DOHH2 (cell line): ENCODE measurements at regions not wholly inside any gene's neighbourhood (a gene's known extent, or its start where the extent isn't known, plus 50 kb on each side); places are given as distances from the start of the nearest gene placed in this dataset.

Experiments used
- H3F3A ChIP-seq: fragments of 200-600 bp; sonication (generic), shearing (Covaris generic); 2 replicates; pipeline ENCODE4 v1.6.0; 2016; ENCODE audit warnings: antibody characterized with exemption, mild to moderate bottlenecking; ENCODE audit not compliant: control insufficient read depth, insufficient read depth
- H3K27ac ChIP-seq: fragments of 200-600 bp; sonication (generic); 2 replicates; pipeline ENCODE4 v1.5.1; 2014; ENCODE audit warnings: low read depth, mild to moderate bottlenecking, low read length, moderate library complexity
- H3K27me3 ChIP-seq: fragments of 200-600 bp; sonication (generic); 2 replicates; pipeline ENCODE4 v1.6.1; 2014; ENCODE audit warnings: mild to moderate bottlenecking, low read length, mixed read lengths; ENCODE audit not compliant: control insufficient read depth
- H3K36me3 ChIP-seq: fragments of 200-600 bp; sonication (generic); 2 replicates; pipeline ENCODE4 v1.6.1; 2014; ENCODE audit warnings: mild to moderate bottlenecking, low read length, moderate library complexity, mixed read lengths; ENCODE audit not compliant: control insufficient read depth
- H3K4me1 ChIP-seq: fragments of 200-600 bp; sonication (generic); 2 replicates; pipeline ENCODE4 v1.6.1; 2014; ENCODE audit warnings: mild to moderate bottlenecking, low read length, mixed read lengths; ENCODE audit not compliant: control insufficient read depth
- H3K4me2 ChIP-seq: fragments of 200-600 bp; sonication (generic); 2 replicates; pipeline ENCODE4 v1.6.0; 2014; ENCODE audit warnings: mild to moderate bottlenecking, low read length, moderate library complexity
- H3K4me3 ChIP-seq: fragments of 200-600 bp; sonication (generic); 2 replicates; pipeline ENCODE4 v1.5.1; 2014; ENCODE audit warnings: mild to moderate bottlenecking, low read length, mixed read lengths
- H3K79me2 ChIP-seq: fragments of 200-600 bp; sonication (generic); 2 replicates; pipeline ENCODE4 v1.6.1; 2014; ENCODE audit warnings: mild to moderate bottlenecking, low read length, mixed read lengths; ENCODE audit not compliant: control insufficient read depth
- H3K9me2 ChIP-seq: fragments of 200-600 bp; sonication (generic); replicated peaks from 2 replicates; pipeline ENCODE4 v1.6.1; 2014; ENCODE audit warnings: mild to moderate bottlenecking, low read length, mixed read lengths; ENCODE audit not compliant: control insufficient read depth
- H3K9me3 ChIP-seq: fragments of 200-600 bp; sonication (generic); 2 replicates; pipeline ENCODE4 v1.6.1; 2014; ENCODE audit warnings: antibody characterized with exemption, low read length, mixed read lengths; ENCODE audit not compliant: control insufficient read depth, insufficient read depth
- H4K20me1 ChIP-seq: fragments of 200-600 bp; sonication (generic); 2 replicates; pipeline ENCODE4 v1.6.0; 2014; ENCODE audit warnings: low read depth, mild to moderate bottlenecking, antibody characterized with exemption, low read length, moderate library complexity; ENCODE audit not compliant: control insufficient read depth, insufficient read depth
- EZH2phosphoT487 ChIP-seq: fragments of 200-600 bp; sonication (generic); IDR thresholded peaks from 2 replicates; pipeline ENCODE4 v1.6.1; 2017; ENCODE audit warnings: borderline replicate concordance, mild to moderate bottlenecking, antibody characterized with exemption, low read length, moderate library complexity, mixed read lengths
- TF ChIP-seq, protein P1 (sequence below): fragments of 200-600 bp; sonication (generic); IDR thresholded peaks from one replicate; pipeline ENCODE4 v1.5.1; 2014; ENCODE audit warnings: antibody characterized with exemption, mild to moderate bottlenecking, low read depth, low read length; ENCODE audit not compliant: poor library complexity, severe bottlenecking

DNA sequence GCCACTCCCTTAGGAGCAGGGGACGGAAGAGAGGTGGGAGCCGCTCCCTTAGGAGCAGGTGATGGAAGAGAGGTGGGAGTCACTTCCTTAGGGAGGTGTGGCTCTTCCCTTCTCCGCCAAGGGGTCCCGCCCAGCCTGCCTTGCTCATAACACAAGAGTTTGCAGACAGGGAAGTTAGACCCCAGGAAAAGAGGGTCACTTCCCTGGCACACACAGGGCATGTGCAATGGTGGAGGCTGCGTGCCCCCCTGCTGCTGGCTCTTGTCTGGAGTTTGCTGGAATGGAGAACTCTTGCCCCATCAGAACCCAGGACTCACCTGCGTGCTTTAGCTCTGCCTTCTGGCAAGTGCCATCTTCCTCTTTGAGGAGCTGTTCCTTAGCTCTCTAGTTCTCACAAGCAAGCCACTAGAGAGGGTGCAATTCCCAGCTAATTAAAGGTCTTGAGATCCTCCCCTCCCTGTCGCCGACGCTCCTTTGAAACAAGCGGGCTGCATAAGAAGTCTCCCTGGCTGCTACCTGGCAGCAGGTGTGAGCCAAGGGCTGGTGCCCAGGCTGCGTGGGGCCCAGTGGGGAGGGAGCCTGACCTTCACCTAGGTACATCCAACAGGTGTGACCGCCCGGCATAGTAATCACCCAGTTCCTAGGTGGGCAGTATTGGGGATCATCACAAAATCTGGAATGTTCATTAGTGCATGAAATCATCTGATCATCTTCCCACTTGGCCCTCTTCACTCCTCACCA is 281.6 kb downstream of the ZNF536 start:
- no peak for TF ChIP-seq EZH2phosphoT487
- TF ChIP-seq, protein P1, sequence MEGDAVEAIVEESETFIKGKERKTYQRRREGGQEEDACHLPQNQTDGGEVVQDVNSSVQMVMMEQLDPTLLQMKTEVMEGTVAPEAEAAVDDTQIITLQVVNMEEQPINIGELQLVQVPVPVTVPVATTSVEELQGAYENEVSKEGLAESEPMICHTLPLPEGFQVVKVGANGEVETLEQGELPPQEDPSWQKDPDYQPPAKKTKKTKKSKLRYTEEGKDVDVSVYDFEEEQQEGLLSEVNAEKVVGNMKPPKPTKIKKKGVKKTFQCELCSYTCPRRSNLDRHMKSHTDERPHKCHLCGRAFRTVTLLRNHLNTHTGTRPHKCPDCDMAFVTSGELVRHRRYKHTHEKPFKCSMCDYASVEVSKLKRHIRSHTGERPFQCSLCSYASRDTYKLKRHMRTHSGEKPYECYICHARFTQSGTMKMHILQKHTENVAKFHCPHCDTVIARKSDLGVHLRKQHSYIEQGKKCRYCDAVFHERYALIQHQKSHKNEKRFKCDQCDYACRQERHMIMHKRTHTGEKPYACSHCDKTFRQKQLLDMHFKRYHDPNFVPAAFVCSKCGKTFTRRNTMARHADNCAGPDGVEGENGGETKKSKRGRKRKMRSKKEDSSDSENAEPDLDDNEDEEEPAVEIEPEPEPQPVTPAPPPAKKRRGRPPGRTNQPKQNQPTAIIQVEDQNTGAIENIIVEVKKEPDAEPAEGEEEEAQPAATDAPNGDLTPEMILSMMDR: no peak
- Histone ChIP-seq H3K36me3 (no peaks in the 10 kb centered on the region), H3F3A (no peaks in the 10 kb centered on the region), H3K4me3 (no peak overlapping the region), H4K20me1 (no peaks in the 10 kb centered on the region), H3K4me2 (no peak overlapping the region), H3K4me1 (no peaks in the 10 kb centered on the region), H3K27me3 (no peaks in the 10 kb centered on the region), H3K27ac (no peak overlapping the region), H3K79me2 (no peaks in the 10 kb centered on the region), H3K9me2 (no peaks in the 10 kb centered on the region), H3K9me3 (no peaks in the 10 kb centered on the region)

DNA sequence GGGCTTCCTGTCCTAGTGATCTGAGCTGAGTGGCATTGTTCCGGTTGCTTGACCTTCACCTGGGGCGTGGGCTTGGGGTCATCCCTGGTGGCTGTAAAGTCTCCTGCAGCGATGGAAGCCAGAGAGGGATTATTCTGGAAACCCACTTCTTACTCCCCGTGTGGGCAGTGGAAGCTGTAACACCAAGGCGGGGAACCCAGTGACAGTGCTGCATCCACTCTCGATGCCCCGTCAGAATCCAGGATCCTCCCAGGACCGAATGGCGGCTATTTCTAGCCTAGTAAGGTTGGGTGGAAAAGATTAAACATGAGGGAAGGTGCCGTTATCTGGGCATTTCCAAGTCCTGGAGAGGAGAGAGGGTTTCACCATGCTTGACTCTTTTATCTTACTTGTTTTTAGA is 280.6 kb downstream of the ZNF536 start:
- TF ChIP-seq, protein P1: no peak
- no peak for TF ChIP-seq EZH2phosphoT487
- Histone ChIP-seq H3K27me3 (no peaks in the 10 kb centered on the region), H3K36me3 (no peaks in the 10 kb centered on the region), H3K4me1 (no peaks in the 10 kb centered on the region), H3K4me3 (no peak overlapping the region), H3F3A (no peaks in the 10 kb centered on the region), H3K4me2 (no peak overlapping the region), H3K9me2 (no peaks in the 10 kb centered on the region), H3K79me2 (no peaks in the 10 kb centered on the region), H4K20me1 (no peaks in the 10 kb centered on the region), H3K27ac (no peak overlapping the region), H3K9me3 (no peaks in the 10 kb centered on the region)

DNA sequence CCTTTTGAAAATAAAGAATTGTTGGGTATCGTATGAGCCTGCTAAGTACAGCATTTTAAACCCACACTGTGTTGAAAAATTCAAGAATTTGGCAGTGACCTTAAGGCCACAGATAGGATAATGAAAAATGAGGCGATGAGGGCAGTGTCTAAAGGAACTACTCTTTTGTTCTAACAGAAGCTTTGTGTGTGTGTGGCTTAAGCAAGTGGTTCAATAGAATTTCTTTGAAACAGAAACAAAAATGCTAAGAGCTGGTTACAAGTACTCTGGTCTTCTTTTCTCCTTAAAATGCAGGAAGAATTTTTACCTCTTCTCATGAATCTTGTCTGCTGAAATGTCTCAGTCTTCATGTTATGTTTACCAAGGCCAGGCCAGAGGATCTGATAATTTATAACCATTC is 279.5 kb downstream of the ZNF536 start:
- H3K36me3 ChIP-seq: no peaks in the 10 kb centered on the region
- no peaks in the 10 kb centered on the region for H3K27me3 ChIP-seq
- no peaks in the 10 kb centered on the region for H3K4me1 ChIP-seq
- H3K9me3 ChIP-seq: no peaks in the 10 kb centered on the region
- H3F3A ChIP-seq: no peaks in the 10 kb centered on the region
- H3K4me3 ChIP-seq: no peak overlapping the region
- H4K20me1 ChIP-seq: no peaks in the 10 kb centered on the region
- TF ChIP-seq, protein P1: no peak
- no peak for TF ChIP-seq EZH2phosphoT487
- H3K4me2 ChIP-seq: no peak overlapping the region
- no peaks in the 10 kb centered on the region for H3K79me2 ChIP-seq
- no peaks in the 10 kb centered on the region for H3K9me2 ChIP-seq
- H3K27ac ChIP-seq: no peak overlapping the region
